ENCODE measurements at regions not wholly inside any gene's neighbourhood (a gene's known extent, or its start where the extent isn't known, plus 50 kb on each side); places are given as distances from the start of the nearest gene placed in this dataset.

GRCh38 chr5:44511596-44511995, 122.4 kb upstream of the FGF10 start:
- TF ChIP-seq, protein P1, sequence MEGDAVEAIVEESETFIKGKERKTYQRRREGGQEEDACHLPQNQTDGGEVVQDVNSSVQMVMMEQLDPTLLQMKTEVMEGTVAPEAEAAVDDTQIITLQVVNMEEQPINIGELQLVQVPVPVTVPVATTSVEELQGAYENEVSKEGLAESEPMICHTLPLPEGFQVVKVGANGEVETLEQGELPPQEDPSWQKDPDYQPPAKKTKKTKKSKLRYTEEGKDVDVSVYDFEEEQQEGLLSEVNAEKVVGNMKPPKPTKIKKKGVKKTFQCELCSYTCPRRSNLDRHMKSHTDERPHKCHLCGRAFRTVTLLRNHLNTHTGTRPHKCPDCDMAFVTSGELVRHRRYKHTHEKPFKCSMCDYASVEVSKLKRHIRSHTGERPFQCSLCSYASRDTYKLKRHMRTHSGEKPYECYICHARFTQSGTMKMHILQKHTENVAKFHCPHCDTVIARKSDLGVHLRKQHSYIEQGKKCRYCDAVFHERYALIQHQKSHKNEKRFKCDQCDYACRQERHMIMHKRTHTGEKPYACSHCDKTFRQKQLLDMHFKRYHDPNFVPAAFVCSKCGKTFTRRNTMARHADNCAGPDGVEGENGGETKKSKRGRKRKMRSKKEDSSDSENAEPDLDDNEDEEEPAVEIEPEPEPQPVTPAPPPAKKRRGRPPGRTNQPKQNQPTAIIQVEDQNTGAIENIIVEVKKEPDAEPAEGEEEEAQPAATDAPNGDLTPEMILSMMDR (IDR thresholded peaks at IDR 0.05), result no peak
- TF ChIP-seq EZH2 (IDR thresholded peaks at IDR 0.05; ENCODE audit: borderline replicate concordance, insufficient read depth, low read depth, low read length, poor library complexity, severe bottlenecking), result no peak
- no peak overlapping the region for H3K27ac ChIP-seq (ENCODE audit: low read length in 2 of 2)
- POLR2A ChIA-PET, result no interaction called here
- CTCF ChIA-PET, result no interaction called here
- no peak overlapping the region for H2AFZ ChIP-seq (ENCODE audit: insufficient read depth, low read depth, low read length, poor library complexity, severe bottlenecking)
- no peaks in the 10 kb centered on the region for H3K27me3 ChIP-seq (replicated peaks in 1 of 4; ENCODE audit: control extremely low read depth in 1 of 4, control insufficient read depth in 3 of 4, insufficient read depth in 4 of 4, low read length in 3 of 4)
- Mint-ChIP-seq H3K4me3 (no peak overlapping the region), H3K27me3 (no peaks in the 10 kb centered on the region), H3K9me3 (ENCODE audit: insufficient read depth) (peaks cover 3% of the 10 kb centered on the region), H3K27ac (no peak overlapping the region), H3K4me1 (no peaks in the 10 kb centered on the region)
- ATAC-seq (ENCODE audit: low read depth) (no peak), DNase-seq (no peak)
- no peak overlapping the region for H3K9ac ChIP-seq (ENCODE audit: low read length)
- H3K9me3 ChIP-seq (ENCODE audit: control extremely low read depth in 1 of 3, control insufficient read depth in 2 of 3, insufficient read depth in 1 of 3, low read length in 2 of 3), result no peaks in the 10 kb centered on the region
- H4K20me1 ChIP-seq (ENCODE audit: control insufficient read depth, insufficient read depth, low read length, poor library complexity, severe bottlenecking), result no peaks in the 10 kb centered on the region
- WGBS (ENCODE audit: insufficient coverage), result 33% methylated on average over 1 of the region's 5 CpGs
- H3K4me1 ChIP-seq (ENCODE audit: control insufficient read depth in 2 of 2, insufficient read depth in 2 of 2, low read length in 2 of 2), result no peaks in the 10 kb centered on the region
- no peaks in the 10 kb centered on the region for H3K36me3 ChIP-seq (replicated peaks in 1 of 2; ENCODE audit: control extremely low read depth in 1 of 2, control insufficient read depth in 1 of 2, extremely low read depth in 1 of 2, insufficient read depth in 2 of 2, low read length in 1 of 2)
- H3K4me2 ChIP-seq (replicated peaks; ENCODE audit: low read depth, low read length, poor library complexity, severe bottlenecking), result no peak overlapping the region
- intact Hi-C loops (cut with micrococcal nuclease), result no loop called here
- H3K79me2 ChIP-seq (ENCODE audit: control insufficient read depth, insufficient read depth, low read length), result no peaks in the 10 kb centered on the region
- no peak overlapping the region for H3K4me3 ChIP-seq (ENCODE audit: control extremely low read depth in 1 of 5, extremely low read depth in 1 of 5, insufficient read depth in 1 of 5, low read depth in 2 of 5, low read length in 4 of 5)

- Mint-ChIP-seq H3K27me3 (no peaks in the 10 kb centered on the region), H3K27ac (no peak overlapping the region), H3K4me3 (no peak overlapping the region), H3K9me3 (ENCODE audit: insufficient read depth) (no peaks in the 10 kb centered on the region), H3K4me1 (no peaks in the 10 kb centered on the region)
- Histone ChIP-seq H3K27me3 (replicated peaks in 1 of 4; ENCODE audit: control extremely low read depth in 1 of 4, control insufficient read depth in 3 of 4, insufficient read depth in 4 of 4, low read length in 3 of 4) (no peaks in the 10 kb centered on the region), H3K27ac (ENCODE audit: low read length in 2 of 2) (no peak overlapping the region), H3K36me3 (replicated peaks in 1 of 2; ENCODE audit: control extremely low read depth in 1 of 2, control insufficient read depth in 1 of 2, extremely low read depth in 1 of 2, insufficient read depth in 2 of 2, low read length in 1 of 2) (no peaks in the 10 kb centered on the region), H3K4me1 (ENCODE audit: control insufficient read depth in 2 of 2, insufficient read depth in 2 of 2, low read length in 2 of 2) (no peaks in the 10 kb centered on the region), H3K79me2 (ENCODE audit: control insufficient read depth, insufficient read depth, low read length) (no peaks in the 10 kb centered on the region), H2AFZ (ENCODE audit: insufficient read depth, low read depth, low read length, poor library complexity, severe bottlenecking) (no peak overlapping the region), H3K4me3 (ENCODE audit: control extremely low read depth in 1 of 5, extremely low read depth in 1 of 5, insufficient read depth in 1 of 5, low read depth in 2 of 5, low read length in 4 of 5) (no peak overlapping the region), H3K9ac (ENCODE audit: low read length) (no peak overlapping the region), H3K9me3 (ENCODE audit: control extremely low read depth in 1 of 3, control insufficient read depth in 2 of 3, insufficient read depth in 1 of 3, low read length in 2 of 3) (peaks cover 0 to 6% (median 0%) of the 10 kb centered on the region in 3 donors), H4K20me1 (ENCODE audit: control insufficient read depth, insufficient read depth, low read length, poor library complexity, severe bottlenecking) (no peaks in the 10 kb centered on the region), H3K4me2 (replicated peaks; ENCODE audit: low read depth, low read length, poor library complexity, severe bottlenecking) (no peak overlapping the region)
- TF ChIP-seq, protein P1 (IDR thresholded peaks at IDR 0.05), result no peak
- TF ChIP-seq EZH2 (IDR thresholded peaks at IDR 0.05; ENCODE audit: borderline replicate concordance, insufficient read depth, low read depth, low read length, poor library complexity, severe bottlenecking), result no peak
- DNase-seq, result no peak
- ChIA-PET POLR2A (no interaction called here), CTCF (no interaction called here)
- intact Hi-C loops (cut with micrococcal nuclease), result no loop called here
- 60% methylated on average over 1 of the region's 3 CpGs for WGBS (ENCODE audit: insufficient coverage)
- no peak for ATAC-seq (ENCODE audit: low read depth)
Measured at GRCh38 chr5:44506561-44506960, 117.3 kb upstream of the FGF10 start.
